Vagina (tissue), 2 donors: ENCODE measurements at regions not wholly inside any gene's neighbourhood (a gene's known extent, or its start where the extent isn't known, plus 50 kb on each side); places are given as distances from the start of the nearest gene placed in this dataset.

Source experiments
- POLR2A ChIP-seq, 2 donors: fragments of 450-650 bp; IDR thresholded peaks; one replicate each; pipeline ENCODE4 v1.6.1; 2017; ENCODE audit warnings: antibody characterized with exemption in 2 of 2, mild to moderate bottlenecking in 2 of 2, moderate library complexity in 2 of 2
- TF ChIP-seq, protein P1 (sequence below), 3 experiments: fragments of 450-650 bp in 2 of 3; fragments of 200-600 bp in 1 of 3; sonication (generic) in 1 of 3; IDR thresholded peaks; one replicate each; pipeline ENCODE4 v1.5.1; 2017 to 2019; ENCODE audit warnings: antibody characterized with exemption in 3 of 3, mild to moderate bottlenecking in 2 of 3, moderate library complexity in 2 of 3

DNA sequence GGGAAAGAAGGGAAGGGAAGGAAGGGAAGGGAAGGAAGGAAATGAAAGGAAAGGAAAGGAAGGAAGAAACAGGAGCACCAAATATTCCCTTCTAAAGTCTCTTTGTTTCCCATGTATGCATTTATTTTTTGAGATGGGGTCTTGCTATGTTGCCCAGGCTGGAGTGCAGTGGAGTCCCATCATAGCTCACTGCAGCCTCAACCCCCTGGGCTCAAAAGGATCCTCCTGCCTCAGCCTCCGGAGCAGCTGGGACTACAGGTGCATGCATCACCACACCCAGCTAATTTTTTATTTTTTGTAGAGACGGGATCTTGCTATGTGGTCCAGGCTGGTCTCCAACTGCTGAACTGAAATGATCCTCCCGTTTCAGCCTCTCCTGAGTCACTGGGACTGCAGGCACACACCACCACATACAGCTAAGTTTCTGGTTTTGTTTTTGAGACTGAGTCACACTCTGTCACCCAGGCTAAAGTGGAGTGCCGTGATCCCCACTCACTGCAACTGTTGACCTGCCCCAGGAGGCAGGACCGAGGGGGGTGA, 102.8 kb downstream of the CRLF2 start:
- TF ChIP-seq, protein P1, sequence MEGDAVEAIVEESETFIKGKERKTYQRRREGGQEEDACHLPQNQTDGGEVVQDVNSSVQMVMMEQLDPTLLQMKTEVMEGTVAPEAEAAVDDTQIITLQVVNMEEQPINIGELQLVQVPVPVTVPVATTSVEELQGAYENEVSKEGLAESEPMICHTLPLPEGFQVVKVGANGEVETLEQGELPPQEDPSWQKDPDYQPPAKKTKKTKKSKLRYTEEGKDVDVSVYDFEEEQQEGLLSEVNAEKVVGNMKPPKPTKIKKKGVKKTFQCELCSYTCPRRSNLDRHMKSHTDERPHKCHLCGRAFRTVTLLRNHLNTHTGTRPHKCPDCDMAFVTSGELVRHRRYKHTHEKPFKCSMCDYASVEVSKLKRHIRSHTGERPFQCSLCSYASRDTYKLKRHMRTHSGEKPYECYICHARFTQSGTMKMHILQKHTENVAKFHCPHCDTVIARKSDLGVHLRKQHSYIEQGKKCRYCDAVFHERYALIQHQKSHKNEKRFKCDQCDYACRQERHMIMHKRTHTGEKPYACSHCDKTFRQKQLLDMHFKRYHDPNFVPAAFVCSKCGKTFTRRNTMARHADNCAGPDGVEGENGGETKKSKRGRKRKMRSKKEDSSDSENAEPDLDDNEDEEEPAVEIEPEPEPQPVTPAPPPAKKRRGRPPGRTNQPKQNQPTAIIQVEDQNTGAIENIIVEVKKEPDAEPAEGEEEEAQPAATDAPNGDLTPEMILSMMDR (IDR thresholded peaks at IDR 0.05) = no peak
- TF ChIP-seq POLR2A (IDR thresholded peaks at IDR 0.05) = no peak
